IMR-90 (cell line): ENCODE measurements at regions not wholly inside any gene's neighbourhood (a gene's known extent, or its start where the extent isn't known, plus 50 kb on each side); places are given as distances from the start of the nearest gene placed in this dataset.

ENCODE experiments used
- ATAC-seq: fragments of 200-7000 bp; cut with Tn5 transposase; 2 replicates; pipeline ENCODE4 v1.9.1; 2020; ENCODE audit warnings: low read depth, mild to moderate bottlenecking, moderate library complexity
- BruUV-seq: library from RNA; stranded (reverse); fragments of 400-500 nt; replicated peaks from 2 replicates; lab custom pipeline; 2021; lab: Mats Ljungman, UMichigan
- CTCF ChIA-PET: fragments of 300-600 bp; formaldehyde crosslinking; extraction: SDS; loops from one replicate; lab custom pipeline; 2021; ENCODE audit warnings: antibody characterized with exemption; lab: Yijun Ruan, JAX
- POLR2A ChIA-PET: fragments of 300-600 bp; sonication (Branson Sonifier 250); formaldehyde crosslinking; loops from one replicate; lab custom pipeline; 2022; ENCODE audit warnings: antibody characterized with exemption; ENCODE audit not compliant: unreplicated experiment; lab: Charles Lee
- DNase-seq: peaks from one replicate; pipeline ENCODE4 v3.0.0; 2013
- H2AFZ ChIP-seq: replicated peaks from 2 replicates; pipeline ENCODE3; 2013; ENCODE audit warnings: low read length, mild to moderate bottlenecking; ENCODE audit not compliant: poor library complexity
- H2AK5ac ChIP-seq: 2 replicates; pipeline ENCODE4 v1.6.1; 2013; ENCODE audit warnings: low read depth, low read length, inconsistent platforms
- H2AK9ac ChIP-seq: replicated peaks from 2 replicates; pipeline ENCODE3; 2013; ENCODE audit warnings: mild to moderate bottlenecking, low read depth, low read length, moderate library complexity; ENCODE audit not compliant: poor library complexity
- H2BK120ac ChIP-seq: 2 replicates; pipeline ENCODE4 v1.6.1; 2013; ENCODE audit warnings: low read depth, low read length, inconsistent platforms
- H2BK15ac ChIP-seq: 3 replicates; pipeline ENCODE4 v1.6.1; 2013; ENCODE audit warnings: low read depth, low read length, inconsistent platforms
- H2BK20ac ChIP-seq: 2 replicates; pipeline ENCODE4 v1.6.1; 2013; ENCODE audit warnings: low read depth, mild to moderate bottlenecking, inconsistent platforms, low read length, moderate library complexity
- H2BK5ac ChIP-seq: 2 replicates; pipeline ENCODE4 v1.6.1; 2013; ENCODE audit warnings: mild to moderate bottlenecking, low read depth, low read length, inconsistent platforms; ENCODE audit not compliant: poor library complexity, severe bottlenecking
- H3K14ac ChIP-seq: replicated peaks from 2 replicates; pipeline ENCODE4 v1.6.1; 2013; ENCODE audit warnings: low read depth, low read length, inconsistent platforms
- H3K18ac ChIP-seq: 2 replicates; pipeline ENCODE4 v1.6.1; 2013; ENCODE audit warnings: low read depth, low read length, control low read depth
- H3K23ac ChIP-seq: 2 replicates; pipeline ENCODE4 v1.6.1; 2013; ENCODE audit warnings: low read depth, low read length, inconsistent platforms
- H3K27ac ChIP-seq: 2 replicates; pipeline ENCODE4 v1.5.1; 2013; ENCODE audit warnings: mild to moderate bottlenecking, control low read depth, low read length; ENCODE audit not compliant: insufficient read depth
- H3K27me3 ChIP-seq: 2 replicates; pipeline ENCODE4 v1.6.1; 2013; ENCODE audit warnings: low read length; ENCODE audit not compliant: control insufficient read depth, insufficient read depth
- H3K36me3 ChIP-seq: 2 replicates; pipeline ENCODE4 v1.6.1; 2013; ENCODE audit warnings: low read length, mixed read lengths; ENCODE audit not compliant: control insufficient read depth, insufficient read depth
- H3K4ac ChIP-seq: 2 replicates; pipeline ENCODE4 v1.6.1; 2013; ENCODE audit warnings: low read depth, low read length, inconsistent platforms
- H3K4me1 ChIP-seq: 2 replicates; pipeline ENCODE4 v1.6.1; 2013; ENCODE audit warnings: low read length, mixed read lengths; ENCODE audit not compliant: control insufficient read depth, insufficient read depth
- H3K4me2 ChIP-seq: 2 replicates; pipeline ENCODE4 v1.6.1; 2013; ENCODE audit warnings: low read depth, mild to moderate bottlenecking, control low read depth, low read length, moderate library complexity
- H3K4me3 ChIP-seq: 2 replicates; pipeline ENCODE4 v1.5.1; 2013; ENCODE audit warnings: low read depth, mild to moderate bottlenecking, control low read depth, low read length, moderate library complexity; ENCODE audit not compliant: insufficient read depth
- H3K56ac ChIP-seq: 2 replicates; pipeline ENCODE4 v1.6.1; 2013; ENCODE audit warnings: low read length, inconsistent platforms; ENCODE audit not compliant: insufficient read depth; ENCODE audit errors: extremely low read depth
- H3K79me1 ChIP-seq, 2 experiments: 2 replicates each; pipeline ENCODE4 v1.6.1; 2013; ENCODE audit warnings: low read length in 2 of 2, inconsistent platforms in 1 of 2, low read depth in 1 of 2
- H3K9ac ChIP-seq: 2 replicates; pipeline ENCODE4 v1.6.1; 2013; ENCODE audit warnings: low read depth, low read length, control low read depth
- H3K9me1 ChIP-seq: 2 replicates; pipeline ENCODE4 v1.6.1; 2013; ENCODE audit warnings: low read length, inconsistent platforms; ENCODE audit not compliant: insufficient read depth
- H3K9me3 ChIP-seq: 2 replicates; pipeline ENCODE4 v1.6.1; 2013; ENCODE audit warnings: low read length; ENCODE audit not compliant: control insufficient read depth, insufficient read depth
- H4K20me1 ChIP-seq: 2 replicates; pipeline ENCODE4 v1.6.1; 2013; ENCODE audit warnings: low read length, inconsistent platforms; ENCODE audit not compliant: insufficient read depth
- H4K5ac ChIP-seq: 2 replicates; pipeline ENCODE4 v1.6.1; 2013; ENCODE audit warnings: mild to moderate bottlenecking, low read depth, low read length, control low read depth
- H4K8ac ChIP-seq, 2 experiments: 2 replicates each; pipeline ENCODE4 v1.6.1; 2013; ENCODE audit warnings: low read depth in 2 of 2, low read length in 2 of 2, control low read depth in 1 of 2, inconsistent platforms in 1 of 2
- H4K91ac ChIP-seq: 2 replicates; pipeline ENCODE4 v1.6.1; 2013; ENCODE audit warnings: low read depth, low read length, inconsistent platforms; ENCODE audit not compliant: insufficient read depth
- MAZ ChIP-seq: IDR thresholded peaks from 2 replicates; pipeline ENCODE4 v1.6.1; 2012; ENCODE audit warnings: low read depth, mild to moderate bottlenecking, low read length, improper control_type of control experiment, moderate library complexity, borderline replicate concordance
- RAD21 ChIP-seq: IDR thresholded peaks from 2 replicates; pipeline ENCODE4 v1.6.1; 2012; ENCODE audit warnings: low read length, improper control_type of control experiment
- WGBS, 2 experiments: methylation state at CpG; one replicate each; pipeline versions ENCODE4 v1.1.5 to v1.1.7; 2013; ENCODE audit warnings: missing lambda C conversion rate in 2 of 2; ENCODE audit not compliant: insufficient read length in 1 of 2; ENCODE audit errors: extremely low coverage in 2 of 2; 5-methylcytosine and 5-hydroxymethylcytosine counted together
- dilution Hi-C: fragments of 300-500 bp; cut with HindIII; formaldehyde crosslinking; loops from one replicate; pipeline ENCODE4 v1.14.3; 2018; ENCODE audit warnings: low sequenced_read_pairs; ENCODE audit not compliant: unreplicated experiment
- in situ Hi-C: fragments of 300-500 bp; cut with MboI; formaldehyde crosslinking; loops from 3 replicates; pipeline ENCODE4 v1.14.3; 2019; ENCODE audit warnings: low sequenced_read_pairs, inconsistent platforms, mixed read lengths
- intact Hi-C: fragments of 100-400 bp; cut with micrococcal nuclease; formaldehyde crosslinking; loops from 2 replicates; pipeline ENCODE4 v1.10.0; 2022
- TF ChIP-seq, protein P1 (sequence below): fragments of 150-350 bp; IDR thresholded peaks from 2 replicates; pipeline ENCODE4 v1.6.1; 2017; ENCODE audit warnings: mild to moderate bottlenecking, antibody characterized with exemption, low read length, low read depth

DNA sequence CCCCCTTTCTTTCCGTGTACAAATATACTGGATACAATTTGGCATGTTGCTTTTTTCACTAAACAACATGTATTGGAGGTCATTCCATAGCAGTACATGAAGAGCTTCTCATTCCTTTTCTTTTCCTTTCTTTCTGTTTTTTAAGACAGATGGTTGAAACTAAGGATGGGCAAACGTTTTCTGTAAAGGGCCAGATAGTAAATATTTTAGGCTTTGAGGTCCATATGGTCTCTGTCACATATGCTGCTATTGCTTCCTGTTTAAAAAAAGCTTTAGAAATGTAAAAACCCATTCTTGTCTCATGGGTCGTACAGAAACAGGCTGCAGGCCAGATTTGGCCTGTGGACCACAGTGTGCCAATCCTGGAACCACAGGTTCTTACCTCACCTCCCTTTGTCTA is 160.1 kb downstream of the ACER2 start:
- no peak overlapping the region for H3K14ac ChIP-seq
- CTCF ChIA-PET = no interaction called here
- in situ Hi-C loops (no loop called here), dilution Hi-C loops (no loop called here), intact Hi-C loops (no loop called here)
- ATAC-seq = no peak
- no TSS peak for BruUV-seq
- H2BK15ac ChIP-seq = no peak overlapping the region
- no peaks in the 10 kb centered on the region for H3K27me3 ChIP-seq
- H3K18ac ChIP-seq = no peak overlapping the region
- H2AK5ac ChIP-seq = no peak overlapping the region
- no peaks in the 10 kb centered on the region for H3K9me3 ChIP-seq
- H3K4ac ChIP-seq = no peak overlapping the region
- H3K9ac ChIP-seq = no peak overlapping the region
- H4K8ac ChIP-seq = no peak overlapping the region
- POLR2A ChIA-PET = no interaction called here
- no peaks in the 10 kb centered on the region for H3K36me3 ChIP-seq
- no peaks in the 10 kb centered on the region for H3K79me1 ChIP-seq
- no CpG with 5 or more reads among the region's 3 CpGs for WGBS, 2 experiments
- H4K91ac ChIP-seq = no peak overlapping the region
- no peaks in the 10 kb centered on the region for H4K20me1 ChIP-seq
- no peak overlapping the region for H2BK5ac ChIP-seq
- no peaks in the 10 kb centered on the region for H3K9me1 ChIP-seq
- no peak overlapping the region for H3K23ac ChIP-seq
- H4K5ac ChIP-seq = no peak overlapping the region
- H3K4me2 ChIP-seq = no peak overlapping the region
- no peak for DNase-seq
- H3K56ac ChIP-seq = no peak overlapping the region
- no peak overlapping the region for H3K4me3 ChIP-seq
- TF ChIP-seq RAD21 (no peak), MAZ (no peak)
- TF ChIP-seq, protein P1, sequence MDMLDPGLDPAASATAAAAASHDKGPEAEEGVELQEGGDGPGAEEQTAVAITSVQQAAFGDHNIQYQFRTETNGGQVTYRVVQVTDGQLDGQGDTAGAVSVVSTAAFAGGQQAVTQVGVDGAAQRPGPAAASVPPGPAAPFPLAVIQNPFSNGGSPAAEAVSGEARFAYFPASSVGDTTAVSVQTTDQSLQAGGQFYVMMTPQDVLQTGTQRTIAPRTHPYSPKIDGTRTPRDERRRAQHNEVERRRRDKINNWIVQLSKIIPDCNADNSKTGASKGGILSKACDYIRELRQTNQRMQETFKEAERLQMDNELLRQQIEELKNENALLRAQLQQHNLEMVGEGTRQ = no peak
- no peak overlapping the region for H2AK9ac ChIP-seq
- no peaks in the 10 kb centered on the region for H3K4me1 ChIP-seq
- H2BK120ac ChIP-seq = no peak overlapping the region
- H3K27ac ChIP-seq = no peak overlapping the region
- no peak overlapping the region for H2BK20ac ChIP-seq
- H2AFZ ChIP-seq = no peak overlapping the region
